Muscle layer of duodenum (tissue), 2 donors: ENCODE measurements at regions not wholly inside any gene's neighbourhood (a gene's known extent, or its start where the extent isn't known, plus 50 kb on each side); places are given as distances from the start of the nearest gene placed in this dataset.
"Not testable (repeated sequence)": the region's sequence is repeated elsewhere in the genome, so short reads cannot be mapped to it uniquely, and the experiment has no call there.

Source experiments
- H3K27ac ChIP-seq: one replicate; pipeline ENCODE4 v1.7.0; 2013; ENCODE audit warnings: mild to moderate bottlenecking, low read length
- H3K27me3 ChIP-seq: one replicate; pipeline ENCODE4 v1.7.0; 2013; ENCODE audit warnings: low read depth, mild to moderate bottlenecking, control low read depth, low read length
- H3K36me3 ChIP-seq, 2 donors: one replicate each; pipeline ENCODE4 v1.7.0; 2013; ENCODE audit warnings: low read length in 2 of 2, control low read depth in 1 of 2, mild to moderate bottlenecking in 1 of 2; ENCODE audit not compliant: insufficient read depth in 2 of 2, control insufficient read depth in 1 of 2
- H3K4me1 ChIP-seq, 2 donors: one replicate each; pipeline ENCODE4 v1.7.0; 2013; ENCODE audit warnings: low read length in 2 of 2, mild to moderate bottlenecking in 2 of 2, control low read depth in 1 of 2, moderate library complexity in 1 of 2; ENCODE audit not compliant: insufficient read depth in 2 of 2, control insufficient read depth in 1 of 2
- H3K4me3 ChIP-seq, 2 donors: one replicate each; pipeline ENCODE4 v1.7.0; 2013; ENCODE audit warnings: low read length in 2 of 2, low read depth in 1 of 2, mild to moderate bottlenecking in 1 of 2
- H3K9me3 ChIP-seq, 2 donors: one replicate each; pipeline ENCODE4 v1.7.0; 2013; ENCODE audit warnings: low read length in 2 of 2, control low read depth in 1 of 2, mild to moderate bottlenecking in 1 of 2; ENCODE audit not compliant: control insufficient read depth in 1 of 2
- donor health status: healthy.

DNA sequence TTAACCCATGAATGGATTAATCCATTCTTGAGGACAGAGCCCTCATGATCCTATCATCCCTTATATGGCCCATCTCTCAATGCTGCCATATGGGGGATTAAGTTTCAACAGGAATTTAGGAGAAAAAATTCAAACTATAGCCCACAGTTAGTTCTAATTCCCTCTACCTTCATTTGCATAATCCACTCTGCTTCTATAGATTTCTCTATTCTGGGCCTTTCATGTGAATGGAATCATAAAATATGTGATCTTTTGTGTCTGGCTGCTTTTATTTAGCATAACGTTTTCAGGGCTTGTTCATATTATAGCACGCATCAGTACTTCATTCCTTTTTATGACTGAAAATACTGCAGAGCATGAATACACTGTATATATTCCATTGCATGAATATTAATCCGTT, 55.4 kb downstream of the CTSL start:
- Histone ChIP-seq H3K4me1 (no peaks in the 10 kb centered on the region), H3K9me3 (no peaks in the 10 kb centered on the region), H3K27me3 (no peaks in the 10 kb centered on the region), H3K36me3 (no peaks in the 10 kb centered on the region), H3K4me3 (no peak overlapping the region), H3K27ac (no peak overlapping the region)

DNA sequence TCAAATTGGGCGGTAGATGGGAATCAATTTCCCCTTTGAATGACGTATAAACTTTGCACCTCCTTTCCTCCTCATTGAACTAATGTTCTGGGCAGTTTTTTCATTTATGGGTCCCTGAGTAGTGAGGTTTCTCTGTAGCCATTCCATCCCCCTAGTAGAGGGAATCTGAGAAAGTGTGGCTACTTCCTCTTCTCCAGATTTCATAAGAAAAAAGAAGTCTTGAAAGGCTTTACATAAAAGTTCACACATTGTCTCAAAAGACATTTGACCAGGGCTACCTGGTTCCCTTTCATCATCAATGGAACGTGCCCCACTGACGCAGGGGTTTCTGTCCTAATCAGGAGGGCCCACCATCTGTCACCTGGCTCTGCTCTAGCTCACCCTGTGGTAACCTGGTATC, 57.3 kb downstream of the CTSL start:
- Histone ChIP-seq H3K27ac (no peak overlapping the region), H3K9me3 (no peaks in the 10 kb centered on the region), H3K27me3 (no peaks in the 10 kb centered on the region), H3K36me3 (no peaks in the 10 kb centered on the region), H3K4me1 (no peaks in the 10 kb centered on the region), H3K4me3 (no peak overlapping the region)

DNA sequence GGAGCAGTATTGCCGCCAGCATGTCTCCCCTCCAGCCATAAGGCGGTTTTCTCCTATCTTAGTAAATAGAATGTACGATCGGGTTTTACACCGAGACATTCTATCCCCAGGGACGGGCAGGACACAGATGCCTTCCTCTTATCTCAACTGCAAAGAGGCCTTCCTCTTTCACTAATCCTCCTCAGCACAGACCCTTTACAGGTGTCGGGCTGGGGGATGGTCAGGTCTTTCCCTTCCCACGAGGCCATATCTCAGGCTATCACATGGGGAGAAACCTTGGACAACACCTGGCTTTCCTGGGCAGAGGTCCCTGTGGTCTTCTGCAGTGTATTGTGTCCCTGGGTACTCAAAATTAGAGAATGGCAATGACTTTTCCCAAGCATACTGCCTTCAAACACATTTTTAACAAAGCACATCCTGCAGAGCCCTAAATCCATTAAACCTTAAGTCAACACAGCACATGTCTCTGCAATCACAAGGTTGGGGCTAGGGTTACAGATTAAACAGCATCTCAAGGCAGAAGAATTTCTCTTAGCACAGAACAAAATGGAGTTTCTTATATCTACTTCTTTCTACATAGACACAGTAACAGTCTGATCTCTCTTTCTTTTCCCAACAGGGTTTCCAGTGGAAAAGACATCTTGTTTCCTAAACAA, 59.5 kb downstream of the CTSL start:
- not testable (repeated sequence) for H3K27ac ChIP-seq, H3K9me3 ChIP-seq, H3K36me3 ChIP-seq, H3K4me1 ChIP-seq, H3K4me3 ChIP-seq, H3K27me3 ChIP-seq

- Histone ChIP-seq H3K4me3 (no peak overlapping the region), H3K36me3 (no peaks in the 10 kb centered on the region), H3K27me3 (no peaks in the 10 kb centered on the region), H3K27ac (no peak overlapping the region), H3K4me1 (no peaks in the 10 kb centered on the region), H3K9me3 (no peaks in the 10 kb centered on the region)
These were observed 60.5 kb downstream of the CTSL start for GRCh38 chr9:87786423-87786822.

DNA sequence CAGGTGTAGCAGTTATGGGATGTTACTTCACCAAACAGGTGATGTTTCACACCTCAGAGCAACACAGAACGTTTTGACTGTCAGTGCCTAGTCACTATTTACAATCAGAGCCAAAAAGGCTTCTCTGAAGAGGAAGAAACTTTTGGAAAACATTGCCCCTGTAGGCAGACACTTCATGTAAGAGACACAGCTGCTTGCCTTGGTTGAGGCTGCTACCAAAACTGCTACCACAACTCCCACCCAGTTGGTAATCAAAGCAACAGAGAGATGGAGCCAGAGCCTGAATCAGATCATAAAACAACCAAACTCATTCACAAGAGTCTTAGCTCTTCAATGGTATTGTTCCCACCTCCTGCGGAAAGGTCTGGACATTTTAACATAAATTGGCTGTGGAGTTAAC, 61.0 kb downstream of the CTSL start:
- H3K27ac ChIP-seq = no peak overlapping the region
- no peak overlapping the region for H3K4me3 ChIP-seq
- H3K36me3 ChIP-seq = no peaks in the 10 kb centered on the region
- H3K27me3 ChIP-seq = no peaks in the 10 kb centered on the region
- no peaks in the 10 kb centered on the region for H3K9me3 ChIP-seq
- no peaks in the 10 kb centered on the region for H3K4me1 ChIP-seq

GRCh38 chr9:87787735-87788134, 61.8 kb downstream of the CTSL start:
- Histone ChIP-seq H3K27me3 (no peaks in the 10 kb centered on the region), H3K9me3 (no peaks in the 10 kb centered on the region), H3K4me1 (no peaks in the 10 kb centered on the region), H3K4me3 (no peak overlapping the region), H3K36me3 (no peaks in the 10 kb centered on the region), H3K27ac (no peak overlapping the region)

DNA sequence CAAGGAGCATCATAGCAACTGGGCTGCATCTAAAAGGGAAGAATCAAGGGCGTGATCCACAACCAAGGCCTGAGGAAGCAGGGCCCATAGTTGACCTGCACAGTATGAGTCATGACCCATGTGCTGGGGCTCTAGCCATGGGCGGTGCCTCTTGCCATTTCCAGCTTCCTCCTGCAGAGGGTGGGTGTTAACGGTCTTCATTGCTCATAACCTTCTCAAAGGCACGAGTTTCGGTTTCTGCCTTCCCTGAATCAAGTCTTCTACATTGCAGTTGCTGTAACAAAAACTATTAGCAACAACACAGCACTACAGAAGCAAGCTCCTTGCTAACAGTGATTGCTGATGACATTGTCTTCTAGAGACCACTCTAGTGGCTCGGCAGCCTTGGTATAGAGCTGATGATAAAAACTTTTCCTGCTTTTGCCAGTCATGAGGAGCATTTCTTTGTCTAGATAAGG, 66.9 kb downstream of the CTSL start:
- no peaks in the 10 kb centered on the region for H3K27me3 ChIP-seq
- H3K4me3 ChIP-seq = no peak overlapping the region
- peak overlapping the region; percentile 62 for H3K27ac ChIP-seq
- H3K4me1 ChIP-seq = no peaks in the 10 kb centered on the region
- H3K9me3 ChIP-seq = no peaks in the 10 kb centered on the region
- no peaks in the 10 kb centered on the region for H3K36me3 ChIP-seq

- Histone ChIP-seq H3K27ac (peak overlapping the region; percentile 62), H3K36me3 (no peaks in the 10 kb centered on the region), H3K4me1 (no peaks in the 10 kb centered on the region), H3K9me3 (no peaks in the 10 kb centered on the region), H3K4me3 (no peak overlapping the region), H3K27me3 (no peaks in the 10 kb centered on the region)
These were observed 67.4 kb downstream of the CTSL start for GRCh38 chr9:87793292-87793691.

- no peaks in the 10 kb centered on the region for H3K36me3 ChIP-seq
- H3K27me3 ChIP-seq = no peaks in the 10 kb centered on the region
- H3K9me3 ChIP-seq = no peaks in the 10 kb centered on the region
- H3K4me1 ChIP-seq = no peaks in the 10 kb centered on the region
- H3K27ac ChIP-seq = no peak overlapping the region
- H3K4me3 ChIP-seq = no peak overlapping the region
These were observed 69.3 kb downstream of the CTSL start for GRCh38 chr9:87795178-87795577.

GRCh38 chr9:87796196-87796595, 70.3 kb downstream of the CTSL start:
- no peaks in the 10 kb centered on the region for H3K4me1 ChIP-seq
- no peaks in the 10 kb centered on the region for H3K36me3 ChIP-seq
- no peaks in the 10 kb centered on the region for H3K27me3 ChIP-seq
- no peaks in the 10 kb centered on the region for H3K9me3 ChIP-seq
- no peak overlapping the region for H3K4me3 ChIP-seq
- H3K27ac ChIP-seq = no peak overlapping the region

- Histone ChIP-seq H3K4me1 (no peaks in the 10 kb centered on the region), H3K36me3 (no peaks in the 10 kb centered on the region), H3K27me3 (no peaks in the 10 kb centered on the region), H3K9me3 (no peaks in the 10 kb centered on the region), H3K4me3 (no peak overlapping the region), H3K27ac (no peak overlapping the region)
These were observed 72.4 kb downstream of the CTSL start for GRCh38 chr9:87798261-87798833.

DNA sequence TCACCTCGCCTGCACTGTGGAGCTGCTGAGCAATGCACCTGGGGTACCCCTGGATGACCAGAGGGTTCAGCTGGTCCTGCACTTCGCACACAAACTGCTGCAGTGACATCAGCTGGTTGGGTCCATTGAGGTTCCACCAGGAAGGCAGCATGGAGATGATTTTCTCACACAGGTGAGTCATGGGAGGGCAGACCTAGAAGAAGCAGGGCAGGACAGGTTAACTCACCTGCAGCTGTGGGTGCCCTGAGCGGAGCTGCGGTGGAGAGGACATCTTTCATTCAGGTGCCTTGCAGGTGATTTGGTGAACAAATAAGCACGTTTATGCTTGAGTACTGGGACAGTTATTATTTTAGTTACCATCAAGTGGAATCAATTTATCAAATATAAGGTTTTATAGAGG, 73.6 kb downstream of the CTSL start:
- no peaks in the 10 kb centered on the region for H3K9me3 ChIP-seq
- no peaks in the 10 kb centered on the region for H3K27me3 ChIP-seq
- H3K36me3 ChIP-seq = no peaks in the 10 kb centered on the region
- H3K4me3 ChIP-seq = no peak overlapping the region
- H3K4me1 ChIP-seq = no peaks in the 10 kb centered on the region
- H3K27ac ChIP-seq = no peak overlapping the region
